H1 (cell line): ENCODE measurements at regions not wholly inside any gene's neighbourhood (a gene's known extent, or its start where the extent isn't known, plus 50 kb on each side); places are given as distances from the start of the nearest gene placed in this dataset.

Source experiments
- CTCF ChIA-PET: fragments of 300-600 bp; sonication (Branson Sonifier 250); formaldehyde crosslinking; loops from one replicate; lab custom pipeline; 2021; ENCODE audit not compliant: partially characterized antibody; lab: Charles Lee
- POLR2A ChIA-PET: fragments of 300-600 bp; sonication (Branson Sonifier 250); formaldehyde crosslinking; loops from one replicate; lab custom pipeline; 2021; ENCODE audit warnings: inconsistent platforms; ENCODE audit not compliant: partially characterized antibody; lab: Charles Lee
- DNase-seq, 2 experiments: peaks; one replicate each; pipeline versions ENCODE4 v3.0.0 to v3.0.0-alpha.2; 2010 to 2022; ENCODE audit warnings: low spot score in 2 of 2, low read depth in 1 of 2, mixed read lengths in 1 of 2
- FAIRE-seq: peaks from 2 replicates; lab custom pipeline; 2011; peaks lifted over from hg19 to GRCh38; lab: Jason Lieb, UNC
- H2AFZ ChIP-seq: 2 replicates; pipeline ENCODE4 v1.8.1; 2012; ENCODE audit warnings: low read length, inconsistent platforms
- H2AK5ac ChIP-seq: 2 replicates; pipeline ENCODE4 v1.6.1; 2013; ENCODE audit warnings: low read depth, low read length
- H2BK120ac ChIP-seq: replicated peaks from 2 replicates; pipeline ENCODE3; 2013; ENCODE audit warnings: low read depth, low read length, inconsistent platforms
- H2BK12ac ChIP-seq: 2 replicates; pipeline ENCODE4 v1.6.1; 2013; ENCODE audit warnings: low read depth, low read length
- H2BK15ac ChIP-seq: 2 replicates; pipeline ENCODE4 v1.6.1; 2013; ENCODE audit warnings: low read length
- H2BK20ac ChIP-seq: 2 replicates; pipeline ENCODE4 v1.6.1; 2013; ENCODE audit warnings: low read length
- H2BK5ac ChIP-seq: 2 replicates; pipeline ENCODE4 v1.6.1; 2013; ENCODE audit warnings: low read depth, low read length
- H3K14ac ChIP-seq: 2 replicates; pipeline ENCODE4 v1.6.1; 2013; ENCODE audit warnings: inconsistent platforms; ENCODE audit not compliant: insufficient read length
- H3K18ac ChIP-seq: 2 replicates; pipeline ENCODE4 v1.6.1; 2013; ENCODE audit warnings: low read length; ENCODE audit errors: extremely low read depth
- H3K23ac ChIP-seq: 2 replicates; pipeline ENCODE4 v1.6.1; 2013; ENCODE audit warnings: inconsistent platforms; ENCODE audit not compliant: insufficient read length
- H3K23me2 ChIP-seq: 2 replicates; pipeline ENCODE4 v1.6.1; 2013; ENCODE audit warnings: low read depth, low read length
- H3K27ac ChIP-seq: 2 replicates; pipeline ENCODE4 v1.6.1; 2011; ENCODE audit warnings: low read depth, low read length, inconsistent platforms
- H3K27me3 ChIP-seq, 4 experiments: replicated peaks in 1 of 4; 1 replicate in 1 of 4; 2 replicates in 3 of 4; pipeline versions ENCODE4 v1.6.1 to v1.8.1; 2011 to 2013; ENCODE audit warnings: low read length in 3 of 4, mild to moderate bottlenecking in 3 of 4, inconsistent platforms in 2 of 4, mixed read lengths in 2 of 4, moderate library complexity in 1 of 4; ENCODE audit not compliant: control insufficient read depth in 3 of 4, insufficient read depth in 3 of 4; ENCODE audit errors: extremely low read depth in 1 of 4
- H3K36me3 ChIP-seq, 4 experiments: 2 replicates each; pipeline versions ENCODE4 v1.6.1 to v1.8.1; 2011 to 2013; ENCODE audit warnings: mild to moderate bottlenecking in 4 of 4, low read length in 3 of 4, moderate library complexity in 2 of 4, control low read depth in 1 of 4, inconsistent platforms in 1 of 4; ENCODE audit not compliant: insufficient read depth in 4 of 4, control insufficient read depth in 2 of 4
- H3K4ac ChIP-seq: replicated peaks from 2 replicates; pipeline ENCODE3; 2013; ENCODE audit warnings: low read length, low read depth, mixed read lengths, inconsistent platforms; ENCODE audit not compliant: insufficient read length
- H3K4me1 ChIP-seq, 4 experiments: replicated peaks in 1 of 4; 1 replicate in 1 of 4; 2 replicates in 3 of 4; pipeline versions ENCODE4 v1.6.1 to v1.8.1; 2011 to 2013; ENCODE audit warnings: low read length in 3 of 4, inconsistent platforms in 2 of 4, mixed read lengths in 1 of 4; ENCODE audit not compliant: insufficient read depth in 4 of 4, control insufficient read depth in 3 of 4
- H3K4me2 ChIP-seq, 2 experiments: 2 replicates each; pipeline versions ENCODE4 v1.6.1 to v1.8.1; 2011 to 2013; ENCODE audit warnings: low read depth in 2 of 2, low read length in 2 of 2, control low read depth in 1 of 2, inconsistent platforms in 1 of 2, mild to moderate bottlenecking in 1 of 2; ENCODE audit not compliant: insufficient read depth in 1 of 2
- H3K4me3 ChIP-seq, 4 experiments: fragments of 200-600, 300-600 bp in 1 of 4; sonication (generic), shearing (Covaris generic), sonication (Bioruptor Twin) in 1 of 4; 2 replicates each; pipeline versions ENCODE4 v1.5.1 to v1.8.1; 2011 to 2016; ENCODE audit warnings: low read length in 4 of 4, low read depth in 3 of 4, control low read depth in 2 of 4, inconsistent platforms in 2 of 4, mild to moderate bottlenecking in 2 of 4, mixed read lengths in 1 of 4, moderate library complexity in 1 of 4; ENCODE audit not compliant: insufficient read depth in 2 of 4; ENCODE audit errors: extremely low read depth in 1 of 4
- H3K56ac ChIP-seq: replicated peaks from 2 replicates; pipeline ENCODE3; 2013; ENCODE audit warnings: low read depth, mild to moderate bottlenecking, mixed read lengths, low read length, inconsistent platforms; ENCODE audit not compliant: insufficient read length
- H3K79me1 ChIP-seq: 2 replicates; pipeline ENCODE4 v1.6.1; 2013; ENCODE audit warnings: low read depth, low read length, control low read depth
- H3K79me2 ChIP-seq, 2 experiments: 2 replicates each; pipeline versions ENCODE4 v1.6.1 to v1.8.1; 2012 to 2013; ENCODE audit warnings: low read length in 2 of 2, mild to moderate bottlenecking in 2 of 2, inconsistent platforms in 1 of 2; ENCODE audit not compliant: insufficient read depth in 2 of 2, control insufficient read depth in 1 of 2
- H3K9ac ChIP-seq, 4 experiments: replicated peaks in 1 of 4; 1 replicate in 1 of 4; 2 replicates in 3 of 4; pipeline versions ENCODE4 v1.6.1 to v1.8.1; 2011 to 2013; ENCODE audit warnings: low read depth in 3 of 4, low read length in 3 of 4, control low read depth in 2 of 4, mild to moderate bottlenecking in 2 of 4, moderate library complexity in 2 of 4, inconsistent platforms in 1 of 4; ENCODE audit errors: extremely low read depth in 1 of 4
- H3K9me3 ChIP-seq, 2 experiments: 2 replicates each; pipeline versions ENCODE4 v1.6.1 to v1.8.1; 2012 to 2013; ENCODE audit warnings: mild to moderate bottlenecking in 2 of 2, moderate library complexity in 2 of 2, control low read depth in 1 of 2, inconsistent platforms in 1 of 2, low read depth in 1 of 2, low read length in 1 of 2, mixed read lengths in 1 of 2; ENCODE audit not compliant: insufficient read depth in 2 of 2
- H4K20me1 ChIP-seq, 2 experiments: replicated peaks in 1 of 2; 2 replicates each; pipeline versions ENCODE3 to v1.8.1; 2011 to 2013; ENCODE audit warnings: inconsistent platforms in 2 of 2, low read length in 2 of 2, mild to moderate bottlenecking in 1 of 2; ENCODE audit not compliant: insufficient read depth in 2 of 2, control insufficient read depth in 1 of 2
- H4K5ac ChIP-seq: 2 replicates; pipeline ENCODE4 v1.6.1; 2013; ENCODE audit warnings: low read length, low read depth, mixed read lengths, inconsistent platforms; ENCODE audit not compliant: insufficient read length
- H4K8ac ChIP-seq: 2 replicates; pipeline ENCODE4 v1.8.0; 2013; ENCODE audit warnings: mild to moderate bottlenecking, moderate library complexity, low read length, inconsistent platforms; ENCODE audit not compliant: insufficient read depth; ENCODE audit errors: extremely low read depth
- H4K91ac ChIP-seq: replicated peaks from 2 replicates; pipeline ENCODE3; 2013; ENCODE audit warnings: low read length, mixed read lengths, inconsistent platforms; ENCODE audit not compliant: insufficient read length
- BCL11A ChIP-seq, 2 experiments: IDR thresholded peaks; one replicate each; pipeline ENCODE4 v1.6.1; 2011; ENCODE audit warnings: low read depth in 2 of 2, low read length in 2 of 2, mild to moderate bottlenecking in 2 of 2
- CEBPB ChIP-seq: IDR thresholded peaks from 2 replicates; pipeline ENCODE4 v1.6.1; 2012; ENCODE audit warnings: low read depth, low read length
- EP300 ChIP-seq, 2 experiments: IDR thresholded peaks; 1 replicate in 1 of 2; 2 replicates in 1 of 2; pipeline ENCODE4 v1.6.1; 2011 to 2012; ENCODE audit warnings: low read depth in 2 of 2, low read length in 2 of 2, mild to moderate bottlenecking in 2 of 2, borderline replicate concordance in 1 of 2, inconsistent platforms in 1 of 2, moderate library complexity in 1 of 2
- EZH2 ChIP-seq: fragments of 200-600 bp; sonication (generic); IDR thresholded peaks from 2 replicates; pipeline ENCODE4 v1.7.1; 2012; ENCODE audit warnings: low read depth, mild to moderate bottlenecking, moderate library complexity, low read length, inconsistent platforms; ENCODE audit not compliant: severe bottlenecking
- KDM4A ChIP-seq: IDR thresholded peaks from one replicate; pipeline ENCODE4 v1.7.1; 2012; ENCODE audit warnings: low read depth, mild to moderate bottlenecking, moderate library complexity, low read length, inconsistent platforms; ENCODE audit not compliant: severe bottlenecking
- NANOG ChIP-seq: IDR thresholded peaks from 2 replicates; pipeline ENCODE4 v1.6.1; 2011; ENCODE audit warnings: low read length, low read depth, mild to moderate bottlenecking, inconsistent platforms; ENCODE audit not compliant: insufficient read depth, poor library complexity, severe bottlenecking
- RNF2 ChIP-seq: fragments of 200-900, 300-1000 bp; sonication (generic); IDR thresholded peaks from 2 replicates; pipeline ENCODE4 v1.7.1; 2016; ENCODE audit warnings: borderline replicate concordance, low read depth, mild to moderate bottlenecking, antibody characterized with exemption, low read length; ENCODE audit not compliant: poor library complexity, severe bottlenecking; ENCODE audit errors: missing control alignments
- SAP30 ChIP-seq: fragments of 300-600 bp; sonication (generic); IDR thresholded peaks from 2 replicates; pipeline ENCODE4 v1.7.1; 2012; ENCODE audit warnings: low read length, moderate library complexity, mild to moderate bottlenecking, inconsistent platforms; ENCODE audit not compliant: insufficient read depth, insufficient replicate concordance
- SIN3A ChIP-seq, 2 experiments: IDR thresholded peaks in 1 of 2; conservative IDR thresholded peaks in 1 of 2; 2 replicates each; pipeline ENCODE4 v1.6.1; 2011 to 2012; ENCODE audit warnings: low read length in 2 of 2, improper control_type of control experiment in 1 of 2, low read depth in 1 of 2, mild to moderate bottlenecking in 1 of 2
- SIRT6 ChIP-seq: IDR thresholded peaks from one replicate; pipeline ENCODE4 v1.7.1; 2012; ENCODE audit warnings: low read length, inconsistent platforms
- SP1 ChIP-seq: IDR thresholded peaks from 2 replicates; pipeline ENCODE4 v1.6.1; 2011; ENCODE audit warnings: low read depth, low read length
- ZNF274 ChIP-seq: IDR thresholded peaks from 2 replicates; pipeline ENCODE4 v1.7.0; 2012; ENCODE audit warnings: low read length, borderline replicate concordance; ENCODE audit errors: extremely low read depth
- WGBS, 2 experiments: shearing (Covaris generic) in 1 of 2; methylation state at CpG; one replicate each; pipeline versions ENCODE4 v1.1.6 to v1.1.7; 2013 to 2015; ENCODE audit warnings: low lambda C conversion rate in 2 of 2, mixed read lengths in 2 of 2, inconsistent platforms in 1 of 2, low coverage in 1 of 2, missing lambda C conversion rate in 1 of 2; ENCODE audit not compliant: insufficient replicate concordance in 2 of 2, insufficient coverage in 1 of 2, insufficient read length in 1 of 2; ENCODE audit errors: extremely low coverage in 1 of 2, missing lambda C conversion rate in 1 of 2; 5-methylcytosine and 5-hydroxymethylcytosine counted together
- TF ChIP-seq, protein P1 (sequence below): IDR thresholded peaks from 2 replicates; pipeline ENCODE4 v1.6.1; 2012; ENCODE audit warnings: inconsistent platforms

DNA sequence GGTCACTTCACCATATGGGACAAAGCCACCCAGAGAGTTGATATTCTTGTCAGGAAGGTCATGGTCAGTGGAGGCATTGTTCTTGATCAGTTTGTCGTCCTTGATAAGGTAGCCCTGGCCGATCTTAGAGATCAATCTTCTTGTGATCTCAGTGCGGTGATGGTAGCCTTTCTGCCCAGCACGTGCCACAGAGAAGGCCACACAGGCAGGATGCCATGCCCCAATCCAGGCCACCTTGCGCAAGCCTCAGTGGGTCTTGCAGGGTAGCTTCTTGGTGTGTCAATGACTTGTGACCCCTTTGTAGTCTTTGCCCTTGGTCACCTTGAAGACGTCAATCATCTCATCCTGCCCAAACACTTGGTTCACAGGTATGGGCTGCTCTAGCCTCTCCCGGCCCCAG is 143.9 kb upstream of the ASB18 start:
- Histone ChIP-seq H3K18ac (no peak overlapping the region), H2BK20ac (no peak overlapping the region), H4K20me1 (no peaks in the 10 kb centered on the region), H2AK5ac (no peak overlapping the region), H3K4ac (no peak overlapping the region), H3K9me3 (peaks cover 2 to 9% of the 10 kb centered on the region in 2 experiments; a peak in 2 of 4 replicates), H3K4me3 (no peak overlapping the region), H3K14ac (no peak overlapping the region), H2AFZ (no peak overlapping the region), H3K56ac (no peak overlapping the region), H3K27ac (no peak overlapping the region), H3K4me1 (no peaks in the 10 kb centered on the region; a peak in 1 of 7 replicates), H3K27me3 (no peaks in the 10 kb centered on the region), H3K9ac (no peak overlapping the region), H2BK12ac (no peak overlapping the region), H3K36me3 (no peaks in the 10 kb centered on the region), H3K23ac (no peak overlapping the region), H4K8ac (0 out of 2 replicates have a peak overlapping the region, but pooled peaks have one; percentile 29), H2BK5ac (no peak overlapping the region), H4K91ac (no peak overlapping the region), H3K23me2 (no peaks in the 10 kb centered on the region), H3K79me1 (no peaks in the 10 kb centered on the region), H3K4me2 (no peak overlapping the region), H3K79me2 (no peaks in the 10 kb centered on the region), H2BK15ac (no peak overlapping the region), H4K5ac (no peak overlapping the region), H2BK120ac (no peak overlapping the region)
- DNase-seq (no peak), FAIRE-seq (no peak)
- WGBS, 2 experiments, result 93% methylated on average over 7 of the region's 7 CpGs; no CpG with 5 or more reads in 1 of the 2 experiments
- CTCF ChIA-PET, result no interaction called here
- POLR2A ChIA-PET, result no interaction called here
- TF ChIP-seq EP300 (IDR thresholded peaks at IDR 0.05; ENCODE audit: borderline replicate concordance in 1 of 2, low read depth in 2 of 2, low read length in 2 of 2), result no peak
- no peak for TF ChIP-seq SIN3A (conservative IDR thresholded peaks at IDR 0.05 in 1 of 2, IDR thresholded peaks at IDR 0.05 in 1 of 2; ENCODE audit: low read depth in 1 of 2, low read length in 2 of 2)
- no peak for TF ChIP-seq KDM4A
- TF ChIP-seq, protein P1, sequence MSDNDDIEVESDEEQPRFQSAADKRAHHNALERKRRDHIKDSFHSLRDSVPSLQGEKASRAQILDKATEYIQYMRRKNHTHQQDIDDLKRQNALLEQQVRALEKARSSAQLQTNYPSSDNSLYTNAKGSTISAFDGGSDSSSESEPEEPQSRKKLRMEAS, result no peak
- no peak for TF ChIP-seq ZNF274
- TF ChIP-seq SIRT6, result no peak
- no peak for TF ChIP-seq BCL11A (IDR thresholded peaks at IDR 0.05; ENCODE audit: low read depth in 2 of 2, low read length in 2 of 2)
- TF ChIP-seq SAP30, result no peak
- TF ChIP-seq CEBPB, result no peak
- no peak for TF ChIP-seq SP1
- no peak for TF ChIP-seq RNF2
- no peak for TF ChIP-seq EZH2
- no peak for TF ChIP-seq NANOG
